ENCODE measurements at regions not wholly inside any gene's neighbourhood (a gene's known extent, or its start where the extent isn't known, plus 50 kb on each side); places are given as distances from the start of the nearest gene placed in this dataset.

GRCh38 chr2:65634304-65634703, 201.9 kb upstream of the SPRED2 start:
- TF ChIP-seq CTCF (IDR thresholded peaks at IDR 0.05 in 4 of 5, conservative IDR thresholded peaks at IDR 0.05 in 1 of 5) (no peak), POLR2A (IDR thresholded peaks at IDR 0.05) (no peak)
